Stimulated activated CD8-positive, alpha-beta memory T cell treated with anti-CD3 and anti-CD28 coated beads, Interleukin-2, amount 100 ng/mL, for 48 hours (primary cell): ENCODE measurements at regions not wholly inside any gene's neighbourhood (a gene's known extent, or its start where the extent isn't known, plus 50 kb on each side); places are given as distances from the start of the nearest gene placed in this dataset.
"Not testable (repeated sequence)": the region's sequence is repeated elsewhere in the genome, so short reads cannot be mapped to it uniquely, and the experiment has no call there.

Experiments
- DNase-seq, 2 donors: peaks; one replicate each; pipeline ENCODE4 v3.0.0-alpha.2; 2020; ENCODE audit warnings: low read depth in 2 of 2

DNA sequence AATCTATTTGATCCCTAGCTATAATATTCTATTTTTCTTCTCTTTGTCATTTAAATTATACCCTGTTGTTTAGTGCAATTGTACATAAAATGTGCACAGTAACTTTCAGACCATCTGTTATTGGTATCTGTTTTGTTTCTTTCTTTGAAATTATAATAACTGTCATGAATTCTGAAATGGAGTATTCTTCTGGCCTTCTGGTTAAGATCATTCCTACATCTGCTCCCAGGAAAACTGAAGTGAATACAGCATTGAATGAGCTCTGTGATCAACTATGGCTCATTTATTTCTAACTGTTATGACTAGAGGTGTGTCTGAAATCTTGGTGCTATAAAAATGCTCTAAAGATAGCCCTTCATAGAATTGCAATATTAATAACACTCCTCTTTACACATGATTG, 788.4 kb upstream of the TMEFF2 start:
- DNase-seq: no peak

DNA sequence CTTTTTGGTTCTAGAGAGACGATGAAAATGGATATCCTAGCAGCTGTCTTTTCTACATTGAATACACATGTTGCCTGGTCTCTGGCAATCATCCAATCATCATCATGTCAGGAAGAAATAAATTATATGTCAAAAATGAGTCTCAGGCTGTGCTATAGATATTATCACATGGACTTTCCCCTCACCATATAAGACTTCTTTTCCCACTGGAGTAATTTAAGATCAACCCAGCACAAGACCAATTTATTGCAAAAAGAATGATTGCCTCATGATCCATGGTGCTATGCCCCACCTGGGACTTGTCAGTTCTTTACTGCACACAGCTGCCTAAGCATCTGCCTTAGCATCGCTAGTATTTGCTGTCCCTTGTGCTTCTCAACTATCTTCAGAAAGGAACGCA, 783.7 kb upstream of the TMEFF2 start:
- no peak for DNase-seq

DNA sequence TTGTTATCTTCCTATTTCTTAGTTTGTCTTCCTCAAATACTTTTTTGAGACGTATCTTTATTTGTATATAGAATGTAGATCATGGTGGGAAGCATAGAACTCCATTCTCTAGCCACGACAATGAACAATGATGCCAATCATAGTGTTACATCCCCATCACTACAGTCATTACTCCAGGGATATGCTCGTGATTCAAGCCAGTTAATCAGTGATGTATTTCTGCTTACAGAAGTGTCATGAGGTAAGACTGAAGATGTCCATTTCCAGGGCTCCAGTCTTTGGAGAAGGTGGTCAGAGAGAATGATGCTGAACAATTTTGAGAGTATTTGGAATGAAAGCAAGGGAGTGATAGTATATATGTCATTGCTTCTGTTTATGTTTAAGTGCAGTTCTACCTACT, 777.2 kb upstream of the TMEFF2 start:
- DNase-seq: no peak

DNA sequence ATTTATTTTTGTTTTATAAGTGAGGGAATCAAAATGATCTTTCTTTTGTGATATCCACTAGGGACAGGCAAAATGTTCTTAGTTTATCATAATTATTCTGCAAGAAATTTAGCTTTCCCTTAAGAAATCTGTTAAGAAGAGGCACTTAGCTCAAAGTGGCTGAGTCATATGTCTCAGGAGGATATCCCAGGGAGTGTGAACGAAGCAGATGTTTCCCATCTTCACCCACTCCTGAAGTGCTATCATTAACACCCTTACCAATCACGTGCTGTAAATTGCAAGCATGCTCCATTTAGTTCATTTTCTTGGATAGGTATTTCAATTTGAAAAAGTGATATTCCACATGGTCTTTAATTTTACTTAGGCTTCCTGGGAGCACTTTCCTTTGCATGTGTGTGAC, 774.3 kb upstream of the TMEFF2 start:
- no peak for DNase-seq

DNA sequence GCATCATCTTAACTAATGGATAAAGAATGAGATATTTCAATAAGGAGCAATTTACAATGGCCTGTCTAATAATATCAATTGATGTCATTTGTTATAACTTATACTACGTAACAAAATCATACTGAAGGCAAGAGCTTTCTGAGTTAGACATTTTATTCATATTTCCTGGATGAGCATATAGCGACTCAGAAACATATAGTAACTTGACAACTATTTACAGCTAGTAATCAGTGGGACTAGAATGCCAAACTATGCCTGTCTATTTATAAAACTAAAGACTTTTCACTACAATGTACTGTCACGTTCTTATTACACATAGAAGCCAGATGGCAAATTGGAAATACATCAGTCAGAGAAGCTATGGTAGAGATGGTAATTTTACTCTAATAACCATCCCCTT, 766.2 kb upstream of the TMEFF2 start:
- DNase-seq: no peak

DNA sequence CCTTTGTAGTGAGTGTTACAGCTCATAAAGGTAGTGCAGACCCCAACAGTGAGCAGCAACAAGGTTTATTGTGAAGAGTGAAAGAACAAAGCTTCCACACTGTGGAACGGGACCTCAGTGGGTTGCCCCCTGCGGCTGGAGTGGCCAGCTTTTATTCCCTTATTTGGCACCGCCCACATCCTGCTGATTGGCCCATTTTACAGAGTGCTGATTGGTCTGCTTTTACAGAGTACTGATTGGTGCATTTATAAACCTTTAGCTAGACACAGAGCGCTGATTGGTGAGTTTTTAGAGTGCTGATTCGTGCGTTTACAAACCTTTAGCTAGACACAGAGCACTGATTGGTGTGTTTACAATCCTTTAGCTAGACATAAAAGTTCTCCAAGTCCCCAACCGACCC, 763.9 kb upstream of the TMEFF2 start:
- not testable (repeated sequence) for DNase-seq

DNA sequence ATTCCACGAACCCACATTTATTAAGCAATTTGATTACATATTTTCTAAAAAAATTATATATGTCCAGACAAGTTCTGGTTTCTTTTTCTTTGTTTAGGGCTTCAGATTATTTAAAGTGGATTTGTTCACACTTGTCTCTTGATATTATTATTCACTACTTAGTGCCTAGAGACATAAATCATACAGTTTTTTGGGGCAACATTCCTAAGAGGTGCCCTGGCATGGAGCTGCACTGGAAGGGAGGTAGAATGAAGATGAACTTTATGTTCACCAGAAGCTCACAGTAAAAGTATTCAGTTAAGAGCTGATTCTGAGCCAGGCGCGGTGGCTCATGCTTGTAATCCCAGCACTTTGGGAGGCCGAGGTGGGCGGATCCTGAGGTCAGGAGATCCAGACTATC, 762.7 kb upstream of the TMEFF2 start:
- no peak for DNase-seq

DNA sequence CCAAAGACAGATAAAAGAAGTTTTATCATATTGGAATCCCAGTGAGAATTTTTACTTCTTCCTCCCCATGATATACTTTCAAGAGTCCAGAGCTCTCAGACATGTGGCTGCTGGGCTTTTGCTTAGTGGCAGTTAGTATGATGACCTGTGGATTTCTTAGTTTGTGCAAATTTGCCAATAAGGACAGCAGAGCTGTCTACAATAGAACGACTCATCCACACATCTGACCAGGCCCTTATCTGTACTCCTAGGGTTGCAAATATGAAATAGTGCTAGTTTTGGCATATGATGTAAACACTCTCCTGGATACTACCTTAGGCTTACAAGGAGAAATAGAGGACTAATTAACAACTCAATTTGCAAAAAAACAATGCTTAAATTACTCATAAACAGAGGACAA, 758.4 kb upstream of the TMEFF2 start:
- no peak for DNase-seq

DNA sequence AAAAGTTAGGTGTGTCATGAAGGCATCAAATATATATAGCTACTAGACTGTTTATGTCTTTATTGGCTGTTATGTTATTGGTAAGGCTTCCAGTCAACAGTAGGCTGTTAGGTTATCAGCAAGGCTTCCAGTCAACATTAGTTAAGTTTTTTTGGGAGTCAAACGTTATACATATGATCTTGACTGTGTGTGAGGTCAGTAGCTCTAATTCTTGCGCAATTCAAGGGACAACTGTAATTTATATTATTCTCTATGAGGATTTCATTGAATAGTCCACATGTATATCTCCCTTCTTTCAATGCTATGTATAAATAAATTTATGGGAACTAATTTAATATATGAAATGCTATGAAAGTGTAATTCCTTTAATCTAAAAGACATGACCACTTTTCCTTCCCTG, 757.5 kb upstream of the TMEFF2 start:
- DNase-seq: no peak

DNA sequence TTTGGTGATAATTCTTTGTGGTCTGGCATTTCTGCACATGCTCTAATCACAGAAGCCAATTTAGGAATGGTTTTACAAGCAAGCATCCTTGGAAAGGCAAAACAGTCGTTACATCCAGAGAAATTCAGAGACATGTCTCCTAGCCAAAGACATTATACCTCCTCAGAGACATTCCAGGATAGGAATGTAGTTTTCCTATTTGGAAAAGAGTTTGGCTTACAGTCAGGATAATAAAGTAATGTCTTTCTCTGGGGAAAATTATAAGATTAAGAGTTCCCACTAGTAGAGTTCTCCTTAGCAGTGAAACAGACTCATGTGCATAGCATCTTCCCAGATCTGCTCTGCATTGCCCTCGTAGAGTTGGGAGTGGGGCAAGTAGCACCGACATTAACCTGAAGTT, 753.6 kb upstream of the TMEFF2 start:
- no peak for DNase-seq

DNA sequence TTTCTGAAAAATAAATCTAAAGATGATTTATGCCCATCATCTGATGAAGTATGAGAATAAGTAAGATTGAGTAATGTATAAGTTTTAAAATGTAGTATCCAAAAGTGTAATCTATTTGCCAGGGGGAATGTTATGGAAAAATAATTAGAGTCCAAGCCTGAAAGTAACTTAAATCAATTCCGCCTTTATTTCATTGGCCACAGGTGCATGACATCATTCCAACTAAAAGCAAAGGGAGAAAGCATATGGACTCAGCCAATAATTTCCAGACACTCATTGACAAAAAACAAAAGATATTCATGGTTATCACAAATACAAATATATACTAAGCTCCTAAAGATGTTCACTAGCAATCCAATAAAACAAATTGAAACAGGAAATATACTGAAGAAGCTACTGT, 752.6 kb upstream of the TMEFF2 start:
- DNase-seq: no peak

DNA sequence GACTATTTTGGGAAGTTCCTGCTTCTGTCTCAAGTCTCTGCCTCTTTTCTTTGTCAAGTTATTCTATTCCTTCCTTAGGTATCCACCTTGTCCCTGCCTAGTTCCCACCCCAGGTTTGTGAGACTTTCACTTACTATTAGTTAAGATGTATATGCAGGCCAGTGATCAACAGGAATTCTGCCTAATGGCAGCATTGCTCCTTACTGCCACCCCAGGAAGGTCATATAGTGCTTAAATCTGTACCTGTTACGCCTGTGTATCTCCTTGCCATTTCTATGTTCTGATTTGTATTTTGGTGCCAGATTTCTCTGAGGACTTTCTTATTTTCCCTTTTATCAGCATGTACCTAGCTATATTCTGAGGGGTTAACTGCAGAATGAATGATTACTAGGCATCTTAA, 746.0 kb upstream of the TMEFF2 start:
- DNase-seq: no peak

DNA sequence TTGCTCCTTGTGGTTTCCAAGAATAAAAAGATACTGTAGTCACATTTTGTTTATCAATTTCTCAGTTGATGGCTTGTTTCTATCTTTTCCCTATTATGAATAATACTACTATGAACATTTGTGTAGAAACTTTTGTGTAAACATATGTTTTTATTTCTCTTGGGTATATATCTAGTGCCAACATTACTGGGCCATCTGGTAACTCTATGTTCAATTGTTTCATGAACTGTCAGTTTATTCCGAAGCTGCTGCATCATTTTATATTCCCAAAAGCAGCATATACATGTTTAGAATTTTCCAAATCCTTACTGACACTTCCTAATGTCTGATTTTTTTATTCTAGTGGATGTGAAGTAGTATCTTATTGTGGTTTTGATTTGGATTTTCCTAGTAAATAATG, 737.6 kb upstream of the TMEFF2 start:
- DNase-seq: no peak

DNA sequence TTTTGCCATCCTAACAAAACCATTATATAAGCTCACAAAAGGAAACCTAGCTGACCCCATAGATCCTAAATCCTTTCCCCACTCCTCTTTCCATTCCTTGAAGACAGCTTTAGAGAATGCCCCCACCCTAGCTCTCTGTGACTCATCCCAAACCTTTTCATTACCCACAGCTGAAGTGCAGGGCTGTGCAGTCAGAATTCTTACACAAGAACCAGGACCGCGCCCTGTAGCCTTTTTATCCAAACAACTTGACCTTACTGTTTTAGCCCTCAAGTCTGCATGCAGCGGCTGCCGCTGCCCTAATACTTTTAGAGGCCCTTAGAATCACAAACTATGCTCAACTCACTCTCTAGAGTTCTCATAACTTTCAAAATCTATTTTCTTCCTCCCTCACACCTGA, 726.9 kb upstream of the TMEFF2 start:
- DNase-seq: not testable (repeated sequence)

DNA sequence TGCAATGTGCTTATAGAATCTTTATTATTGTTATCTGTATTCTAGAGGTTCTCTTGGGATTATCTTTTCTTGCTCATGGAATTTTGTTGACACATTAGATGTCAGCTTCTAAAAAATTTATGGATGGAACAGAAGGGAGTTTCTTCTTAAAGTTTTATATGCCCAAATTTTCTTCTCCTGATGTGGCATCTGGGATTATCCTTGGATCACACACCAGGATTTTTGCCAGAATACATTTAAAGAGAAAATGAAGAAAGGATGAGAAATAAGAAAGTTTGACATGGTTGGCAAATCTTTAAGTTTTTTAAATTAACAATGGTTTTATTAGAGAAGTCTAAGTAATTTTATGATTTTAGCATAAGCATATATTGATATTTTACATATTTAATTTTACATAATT, 706.7 kb upstream of the TMEFF2 start:
- DNase-seq: no peak

DNA sequence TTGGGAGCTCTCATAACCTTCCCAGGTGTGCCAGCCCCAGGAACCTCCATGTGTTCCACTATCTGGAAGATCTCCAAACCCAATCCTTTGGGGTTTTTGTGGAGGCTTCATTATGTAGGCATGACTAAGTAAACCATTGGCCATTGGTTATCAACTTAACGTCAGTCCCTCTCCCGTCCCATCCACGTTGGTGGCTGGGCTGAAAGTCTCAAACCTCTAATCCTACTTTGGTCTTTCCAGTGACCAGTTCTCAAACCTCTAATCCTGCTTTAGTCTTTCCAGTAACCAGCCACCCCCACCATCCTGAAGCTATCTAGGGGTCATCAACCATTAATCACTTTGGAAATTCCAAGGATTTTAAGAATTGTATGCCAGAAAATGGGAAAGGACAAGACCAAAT, 704.7 kb upstream of the TMEFF2 start:
- DNase-seq: no peak

DNA sequence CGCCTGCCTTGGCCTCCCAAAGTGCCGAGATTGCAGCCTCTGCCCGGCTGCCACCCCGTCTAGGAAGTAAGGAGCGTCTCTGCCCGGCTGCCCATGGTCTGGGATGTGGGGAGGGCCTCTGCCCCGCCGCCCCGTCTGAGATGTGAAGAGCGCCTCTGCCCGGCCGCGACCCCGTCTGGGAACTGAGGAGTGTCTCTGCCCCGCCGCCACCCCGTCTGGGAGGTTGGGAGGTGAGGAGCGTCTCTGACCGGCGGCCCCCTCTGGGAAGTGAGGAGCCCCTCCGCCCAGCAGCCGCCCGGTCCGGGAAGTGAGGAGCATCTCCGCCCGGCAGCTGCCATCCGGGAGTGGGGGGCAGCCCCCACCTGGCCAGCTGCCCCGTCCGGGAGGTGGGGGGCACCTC, 699.2 kb upstream of the TMEFF2 start:
- DNase-seq: not testable (repeated sequence)

DNA sequence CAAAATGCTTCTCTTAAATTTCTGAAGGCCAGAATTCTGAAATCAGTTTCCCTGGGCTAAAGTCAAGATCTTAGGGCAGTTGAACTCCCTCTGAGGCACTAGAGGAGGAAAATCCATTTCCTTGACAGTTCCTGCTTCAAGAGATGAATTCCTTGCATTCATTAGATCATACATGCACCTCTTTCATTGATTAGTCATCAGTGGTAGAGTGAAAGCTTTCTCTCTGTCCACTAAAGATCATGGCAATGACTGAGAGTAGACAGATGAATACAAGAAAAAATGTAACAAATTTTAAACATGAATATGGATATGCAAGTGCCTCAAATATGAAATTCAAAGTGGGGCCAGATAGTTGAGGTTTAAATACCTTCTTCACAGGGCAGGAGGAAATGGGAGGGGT, 693.4 kb upstream of the TMEFF2 start:
- no peak for DNase-seq

DNA sequence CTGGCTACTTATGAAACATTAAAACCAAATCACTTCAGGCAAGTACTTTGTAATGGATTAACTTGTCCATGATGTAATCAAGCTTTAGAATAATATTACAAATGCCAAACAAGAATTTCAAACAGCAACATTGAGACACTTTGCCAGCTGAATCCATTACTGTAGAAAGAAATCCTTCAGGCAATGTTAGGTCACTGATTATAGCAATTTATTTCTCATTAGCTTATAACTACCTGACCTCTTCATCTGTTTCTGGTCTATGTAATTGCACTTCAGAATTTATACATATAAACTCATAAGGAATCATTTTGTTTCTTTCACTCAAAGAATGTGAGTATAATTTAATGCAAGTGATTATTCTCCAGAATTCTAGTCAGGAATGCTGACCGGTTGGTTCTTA, 692.6 kb upstream of the TMEFF2 start:
- DNase-seq: no peak

DNA sequence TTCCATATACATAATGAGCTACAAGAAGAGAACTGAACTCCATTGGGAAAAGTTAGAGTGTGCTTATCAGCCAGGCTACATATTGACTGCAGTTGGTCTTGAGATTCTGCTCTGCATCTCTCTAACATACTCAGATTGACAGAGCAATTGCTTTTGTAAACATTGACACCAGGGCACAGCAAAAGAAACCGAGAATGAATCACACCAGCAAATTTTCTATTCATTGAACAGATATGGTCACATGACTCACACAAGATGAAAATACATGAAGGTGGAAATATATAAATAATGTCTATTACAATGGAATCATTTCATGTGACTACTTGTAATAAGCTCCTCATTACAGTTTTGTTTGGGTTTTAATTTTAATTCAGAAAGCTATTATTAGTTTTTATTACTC, 691.9 kb upstream of the TMEFF2 start:
- no peak for DNase-seq

DNA sequence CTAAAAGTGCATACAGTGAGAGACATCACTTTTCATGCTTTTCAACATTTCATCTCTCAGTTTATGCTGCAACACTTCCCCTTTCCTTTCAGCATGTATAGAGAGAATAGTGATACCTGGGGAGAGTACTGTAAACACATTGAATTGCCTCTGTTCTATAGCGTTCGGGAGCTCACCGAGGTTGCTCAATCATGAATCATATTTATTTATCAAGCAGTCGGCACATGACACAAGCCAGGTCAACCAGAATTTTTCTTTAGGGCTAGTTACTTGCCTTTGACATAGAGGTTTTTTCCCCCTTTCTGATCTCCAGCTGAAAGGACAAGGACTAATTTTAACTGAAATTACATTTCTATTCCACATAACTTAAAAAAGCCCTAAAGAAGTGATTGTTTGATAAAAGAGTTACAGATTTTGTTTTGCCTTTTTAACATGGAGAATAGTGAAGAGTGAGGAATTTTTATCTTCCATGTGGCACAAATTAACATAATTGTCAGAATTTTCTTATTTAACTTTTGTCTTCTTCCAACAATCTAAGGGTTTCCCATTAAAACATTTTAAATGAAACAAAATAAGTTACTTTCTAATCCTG, 690.9 kb upstream of the TMEFF2 start:
- DNase-seq: no peak

DNA sequence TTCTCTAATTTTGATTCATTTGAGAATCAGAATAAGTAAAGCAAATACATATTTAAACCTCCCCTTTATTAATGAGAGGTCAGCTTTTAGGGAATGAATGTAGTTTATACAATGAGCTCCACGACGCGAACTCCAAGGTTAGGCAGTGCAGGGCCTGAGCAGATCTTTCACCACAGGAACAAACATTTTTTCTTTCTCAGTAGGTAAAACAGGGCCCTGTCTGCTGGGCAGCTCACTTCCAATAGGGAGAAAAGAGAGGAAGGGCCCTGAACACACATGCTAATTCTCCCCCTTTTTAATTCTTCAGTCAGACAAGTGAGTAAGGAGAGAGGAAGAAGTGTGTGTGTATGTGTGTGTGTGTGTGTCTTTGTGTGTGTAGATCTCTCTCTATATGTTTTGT, 682.4 kb upstream of the TMEFF2 start:
- no peak for DNase-seq

DNA sequence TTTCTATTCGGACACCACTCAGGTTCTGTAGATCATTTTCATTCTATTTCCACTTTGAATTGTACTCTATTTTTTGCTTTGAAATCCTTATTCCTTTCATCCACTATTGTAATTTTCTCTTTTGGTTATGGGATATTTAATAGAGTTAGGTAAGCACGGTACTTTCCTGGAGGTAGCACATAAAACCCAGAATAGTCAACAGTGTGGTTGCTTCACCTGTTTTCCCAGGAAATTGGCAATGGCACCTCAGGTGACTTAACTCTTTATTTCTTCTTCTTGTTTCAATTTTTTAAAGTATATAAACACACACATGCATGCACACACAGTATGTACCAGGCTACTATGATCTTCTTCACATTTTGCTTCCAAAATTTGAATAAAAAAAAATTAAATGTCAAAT, 682.0 kb upstream of the TMEFF2 start:
- DNase-seq: no peak

DNA sequence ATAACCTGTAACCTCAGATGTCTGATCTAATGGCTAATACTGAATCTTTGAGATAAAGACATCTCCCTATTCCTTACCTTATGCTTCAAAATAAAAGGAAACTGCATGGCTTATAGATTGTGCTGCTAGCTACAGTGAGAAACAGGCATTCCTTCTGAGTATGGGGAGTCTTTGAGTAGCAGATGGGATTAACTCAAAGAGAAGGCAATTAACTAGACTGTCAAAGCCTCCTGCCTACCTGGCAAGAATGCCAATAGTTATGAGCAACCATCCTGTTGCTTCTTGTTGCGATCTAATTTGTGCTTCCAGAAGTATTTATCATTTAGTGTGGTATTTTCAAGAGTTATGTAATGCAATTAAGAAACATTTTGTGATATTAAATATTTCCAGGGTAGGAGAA, 660.0 kb upstream of the TMEFF2 start:
- no peak for DNase-seq

DNA sequence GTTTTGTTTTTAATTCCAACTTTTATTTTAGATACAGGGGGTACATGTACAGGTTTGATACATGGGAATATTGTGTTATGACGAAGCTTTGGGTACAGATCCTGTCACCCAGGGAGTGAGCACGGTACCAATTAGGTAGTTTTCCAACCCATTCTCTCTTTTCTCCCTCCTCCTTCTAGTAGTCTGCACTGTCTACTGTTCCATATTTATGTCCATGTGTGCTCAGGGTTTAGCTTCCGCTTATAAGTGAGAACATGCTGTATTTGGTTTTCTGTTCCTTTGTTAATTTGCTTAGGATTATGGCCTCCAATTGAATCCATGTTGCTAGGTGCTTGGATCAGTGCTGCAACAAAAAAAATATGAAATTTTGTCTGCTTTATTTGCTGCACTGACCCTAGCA, 659.3 kb upstream of the TMEFF2 start:
- no peak for DNase-seq
